Activated T-cell treated with anti-CD3 and anti-CD28 coated beads, Interleukin-2, amount 50 U/mL, for 24 hours (primary cell): ENCODE measurements at regions not wholly inside any gene's neighbourhood (a gene's known extent, or its start where the extent isn't known, plus 50 kb on each side); places are given as distances from the start of the nearest gene placed in this dataset.
A peak's percentile ranks its signal among the peaks of the same experiment; 100 is the strongest.
"Not testable (repeated sequence)": the region's sequence is repeated elsewhere in the genome, so short reads cannot be mapped to it uniquely, and the experiment has no call there.

Experiments used
- DNase-seq: peaks from one replicate; pipeline ENCODE4 v3.0.0-alpha.2; 2020
- H3K27ac Mint-ChIP-seq: 2 replicates; pipeline ENCODE4 v1.8.0; 2020; ENCODE audit warnings: mild to moderate bottlenecking, mixed read lengths
- H3K27me3 Mint-ChIP-seq: 2 replicates; pipeline ENCODE4 v1.8.0; 2020; ENCODE audit warnings: mixed read lengths
- H3K36me3 Mint-ChIP-seq: 2 replicates; pipeline ENCODE4 v1.8.0; 2020; ENCODE audit warnings: low read depth, mixed read lengths
- H3K4me1 Mint-ChIP-seq: 2 replicates; pipeline ENCODE4 v1.8.0; 2020; ENCODE audit warnings: low read depth, mixed read lengths
- H3K4me3 Mint-ChIP-seq: 2 replicates; pipeline ENCODE4 v1.8.0; 2020; ENCODE audit warnings: mild to moderate bottlenecking, moderate library complexity, mixed read lengths
- H3K9me3 Mint-ChIP-seq: 2 replicates; pipeline ENCODE4 v1.8.0; 2020; ENCODE audit warnings: mixed read lengths

- H3K36me3 Mint-ChIP-seq = no peaks in the 10 kb centered on the region
- peaks cover 11% of the 10 kb centered on the region for H3K27me3 Mint-ChIP-seq
- H3K4me1 Mint-ChIP-seq = peaks cover 8% of the 10 kb centered on the region
- peaks cover 2% of the 10 kb centered on the region for H3K9me3 Mint-ChIP-seq
- H3K4me3 Mint-ChIP-seq = no peak overlapping the region
- H3K27ac Mint-ChIP-seq = no peak overlapping the region
- no peak for DNase-seq
These were observed 70.4 kb downstream of the MRPL57 start for GRCh38 chr13:21246761-21247452.

GRCh38 chr13:21256351-21256761 lies 79.9 kb downstream of the MRPL57 start:
- no peak for DNase-seq
- Mint-ChIP-seq H3K27ac (no peak overlapping the region), H3K36me3 (no peaks in the 10 kb centered on the region), H3K4me3 (no peak overlapping the region), H3K9me3 (no peaks in the 10 kb centered on the region), H3K27me3 (peaks cover 5% of the 10 kb centered on the region), H3K4me1 (peaks cover 8% of the 10 kb centered on the region)

GRCh38 chr13:21256891-21257290 lies 80.4 kb downstream of the MRPL57 start:
- Mint-ChIP-seq H3K36me3 (no peaks in the 10 kb centered on the region), H3K9me3 (no peaks in the 10 kb centered on the region), H3K27ac (no peak overlapping the region), H3K4me1 (peaks cover 8% of the 10 kb centered on the region), H3K4me3 (no peak overlapping the region), H3K27me3 (peaks cover 1% of the 10 kb centered on the region)
- no peak for DNase-seq

GRCh38 chr13:21259571-21260455 lies 83.4 kb downstream of the MRPL57 start:
- H3K36me3 Mint-ChIP-seq = no peaks in the 10 kb centered on the region
- peaks cover 8% of the 10 kb centered on the region for H3K4me1 Mint-ChIP-seq
- H3K27me3 Mint-ChIP-seq = no peaks in the 10 kb centered on the region
- H3K9me3 Mint-ChIP-seq = no peaks in the 10 kb centered on the region
- no peak for DNase-seq
- no peak overlapping the region for H3K27ac Mint-ChIP-seq
- H3K4me3 Mint-ChIP-seq = no peak overlapping the region

GRCh38 chr13:21260561-21261290 lies 84.3 kb downstream of the MRPL57 start:
- DNase-seq, H3K4me1 Mint-ChIP-seq, H3K27me3 Mint-ChIP-seq, H3K27ac Mint-ChIP-seq, H3K36me3 Mint-ChIP-seq, H3K9me3 Mint-ChIP-seq, H3K4me3 Mint-ChIP-seq: not testable (repeated sequence)

- H3K9me3 Mint-ChIP-seq, H3K4me1 Mint-ChIP-seq, DNase-seq, H3K27ac Mint-ChIP-seq, H3K4me3 Mint-ChIP-seq, H3K27me3 Mint-ChIP-seq, H3K36me3 Mint-ChIP-seq: not testable (repeated sequence)
These were observed 85.2 kb downstream of the MRPL57 start for GRCh38 chr13:21261487-21262216.

- not testable (repeated sequence) for H3K27me3 Mint-ChIP-seq, H3K4me3 Mint-ChIP-seq, H3K9me3 Mint-ChIP-seq
These were observed 87.5 kb downstream of the MRPL57 start for GRCh38 chr13:21263909-21264308.

GRCh38 chr13:21268485-21268884 lies 92.0 kb downstream of the MRPL57 start:
- H3K4me1 Mint-ChIP-seq, H3K4me3 Mint-ChIP-seq, DNase-seq, H3K27ac Mint-ChIP-seq, H3K27me3 Mint-ChIP-seq, H3K9me3 Mint-ChIP-seq, H3K36me3 Mint-ChIP-seq: not testable (repeated sequence)

More at GRCh38 chr13:21263909-21264308, 87.5 kb downstream of the MRPL57 start:
- not testable (repeated sequence) for H3K4me1 Mint-ChIP-seq, H3K27ac Mint-ChIP-seq, H3K36me3 Mint-ChIP-seq, DNase-seq

GRCh38 chr13:21272439-21272838 lies 96.0 kb downstream of the MRPL57 start:
- not testable (repeated sequence) for H3K36me3 Mint-ChIP-seq, H3K4me3 Mint-ChIP-seq

GRCh38 chr13:21274457-21274856 lies 98.0 kb downstream of the MRPL57 start:
- not testable (repeated sequence) for H3K27ac Mint-ChIP-seq, H3K4me3 Mint-ChIP-seq, H3K4me1 Mint-ChIP-seq, H3K9me3 Mint-ChIP-seq, H3K27me3 Mint-ChIP-seq, H3K36me3 Mint-ChIP-seq, DNase-seq

More at GRCh38 chr13:21272439-21272838, 96.0 kb downstream of the MRPL57 start:
- not testable (repeated sequence) for H3K27ac Mint-ChIP-seq, DNase-seq, H3K27me3 Mint-ChIP-seq, H3K9me3 Mint-ChIP-seq, H3K4me1 Mint-ChIP-seq

- Mint-ChIP-seq H3K27ac (no peak overlapping the region), H3K9me3 (no peaks in the 10 kb centered on the region), H3K27me3 (peaks cover 23% of the 10 kb centered on the region), H3K36me3 (no peaks in the 10 kb centered on the region), H3K4me1 (no peaks in the 10 kb centered on the region), H3K4me3 (no peak overlapping the region)
- DNase-seq = no peak
These were observed 105.6 kb downstream of the MRPL57 start for GRCh38 chr13:21282065-21282464.

- H3K4me3 Mint-ChIP-seq = no peak overlapping the region
- no peak overlapping the region for H3K27ac Mint-ChIP-seq
- DNase-seq = no peak
- H3K36me3 Mint-ChIP-seq = no peaks in the 10 kb centered on the region
- H3K9me3 Mint-ChIP-seq = peaks cover 2% of the 10 kb centered on the region
- H3K27me3 Mint-ChIP-seq = peaks cover 19% of the 10 kb centered on the region
- no peaks in the 10 kb centered on the region for H3K4me1 Mint-ChIP-seq
These were observed 111.0 kb downstream of the MRPL57 start for GRCh38 chr13:21287331-21287907.

GRCh38 chr13:21289475-21289874 lies 113.0 kb downstream of the MRPL57 start:
- Mint-ChIP-seq H3K36me3 (no peaks in the 10 kb centered on the region), H3K4me1 (no peaks in the 10 kb centered on the region), H3K9me3 (peaks cover 2% of the 10 kb centered on the region), H3K27me3 (peaks cover 5% of the 10 kb centered on the region), H3K4me3 (no peak overlapping the region), H3K27ac (peak overlapping the region; percentile 78)
- DNase-seq = no peak

- H3K9me3 Mint-ChIP-seq, H3K4me3 Mint-ChIP-seq, H3K27me3 Mint-ChIP-seq, H3K4me1 Mint-ChIP-seq, H3K36me3 Mint-ChIP-seq, DNase-seq: not testable (repeated sequence)
- peak overlapping the region; percentile 78 for H3K27ac Mint-ChIP-seq
These were observed 114.1 kb downstream of the MRPL57 start for GRCh38 chr13:21290442-21291002.
